ENCODE measurements at regions not wholly inside any gene's neighbourhood (a gene's known extent, or its start where the extent isn't known, plus 50 kb on each side); places are given as distances from the start of the nearest gene placed in this dataset.
A peak's percentile ranks its signal among the peaks of the same experiment; 100 is the strongest.

DNA sequence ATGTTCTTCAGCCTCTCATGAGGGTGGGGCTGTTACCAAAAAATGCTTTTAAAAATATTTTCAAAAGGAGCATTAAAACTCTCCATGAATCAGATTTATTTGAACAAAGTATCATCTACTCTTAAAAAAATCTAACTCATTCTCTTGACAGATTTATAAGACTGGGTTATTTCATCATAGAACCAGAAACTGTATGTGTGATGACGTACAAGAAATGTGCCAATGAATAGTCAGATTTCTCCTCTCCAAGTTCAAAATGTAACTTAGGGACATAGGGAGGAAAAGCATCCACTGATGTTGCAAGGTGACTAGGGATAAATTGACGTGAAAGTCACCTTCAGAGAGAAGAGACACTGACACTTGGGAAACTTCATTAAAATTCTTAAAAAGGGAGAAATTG, 89.1 kb upstream of the CLNK start:
- Histone ChIP-seq H3K36me3 (ENCODE audit: control insufficient read depth in 2 of 3, insufficient read depth in 3 of 3, low read length in 3 of 3) (no peaks in the 10 kb centered on the region), H3K27me3 (ENCODE audit: control insufficient read depth, insufficient read depth, low read length) (no peaks in the 10 kb centered on the region), H3K4me3 (ENCODE audit: low read length in 3 of 3) (no peak overlapping the region), H3K9ac (ENCODE audit: low read length in 3 of 3) (no peak overlapping the region), H3K27ac (ENCODE audit: low read depth in 2 of 2, low read length in 2 of 2) (no peak overlapping the region), H3K9me3 (ENCODE audit: control insufficient read depth in 2 of 3, insufficient read depth in 1 of 3, low read length in 3 of 3) (no peaks in the 10 kb centered on the region), H3K4me1 (ENCODE audit: control insufficient read depth in 2 of 3, insufficient read depth in 2 of 3, low read depth in 1 of 3, low read length in 3 of 3) (no peaks in the 10 kb centered on the region)
- intact Hi-C loops (cut with DNase I), result no loop called here
- TF ChIP-seq, protein P1, sequence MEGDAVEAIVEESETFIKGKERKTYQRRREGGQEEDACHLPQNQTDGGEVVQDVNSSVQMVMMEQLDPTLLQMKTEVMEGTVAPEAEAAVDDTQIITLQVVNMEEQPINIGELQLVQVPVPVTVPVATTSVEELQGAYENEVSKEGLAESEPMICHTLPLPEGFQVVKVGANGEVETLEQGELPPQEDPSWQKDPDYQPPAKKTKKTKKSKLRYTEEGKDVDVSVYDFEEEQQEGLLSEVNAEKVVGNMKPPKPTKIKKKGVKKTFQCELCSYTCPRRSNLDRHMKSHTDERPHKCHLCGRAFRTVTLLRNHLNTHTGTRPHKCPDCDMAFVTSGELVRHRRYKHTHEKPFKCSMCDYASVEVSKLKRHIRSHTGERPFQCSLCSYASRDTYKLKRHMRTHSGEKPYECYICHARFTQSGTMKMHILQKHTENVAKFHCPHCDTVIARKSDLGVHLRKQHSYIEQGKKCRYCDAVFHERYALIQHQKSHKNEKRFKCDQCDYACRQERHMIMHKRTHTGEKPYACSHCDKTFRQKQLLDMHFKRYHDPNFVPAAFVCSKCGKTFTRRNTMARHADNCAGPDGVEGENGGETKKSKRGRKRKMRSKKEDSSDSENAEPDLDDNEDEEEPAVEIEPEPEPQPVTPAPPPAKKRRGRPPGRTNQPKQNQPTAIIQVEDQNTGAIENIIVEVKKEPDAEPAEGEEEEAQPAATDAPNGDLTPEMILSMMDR (IDR thresholded peaks at IDR 0.05; ENCODE audit: borderline replicate concordance, extremely low read depth, insufficient read depth), result no peak
- DNase-seq (no peak), FAIRE-seq (no peak)

DNA sequence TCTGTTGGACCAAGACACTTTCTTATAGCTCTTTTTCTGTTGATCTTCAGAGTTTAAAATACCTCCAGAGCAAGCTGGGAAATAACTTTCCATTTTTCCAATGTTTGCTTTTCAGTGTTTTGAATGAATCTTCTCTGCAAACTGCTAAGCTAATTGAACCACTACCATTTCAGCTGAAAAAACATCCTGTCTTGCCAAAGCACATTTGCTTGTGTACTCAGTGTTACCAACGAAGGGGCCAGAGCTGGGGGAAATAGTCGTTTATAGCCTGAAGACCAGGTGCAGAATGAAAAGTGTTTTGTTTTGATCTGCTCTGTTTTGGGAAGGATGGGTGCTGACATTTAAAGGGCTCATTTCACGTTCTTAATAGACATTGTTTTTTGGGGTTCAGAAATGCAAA, 88.4 kb upstream of the CLNK start:
- Histone ChIP-seq H3K9me3 (ENCODE audit: control insufficient read depth in 2 of 3, insufficient read depth in 1 of 3, low read length in 3 of 3) (no peaks in the 10 kb centered on the region), H3K27ac (ENCODE audit: low read depth in 2 of 2, low read length in 2 of 2) (no peak overlapping the region), H3K36me3 (ENCODE audit: control insufficient read depth in 2 of 3, insufficient read depth in 3 of 3, low read length in 3 of 3) (no peaks in the 10 kb centered on the region), H3K4me3 (ENCODE audit: low read length in 3 of 3) (no peak overlapping the region), H3K27me3 (ENCODE audit: control insufficient read depth, insufficient read depth, low read length) (no peaks in the 10 kb centered on the region), H3K4me1 (ENCODE audit: control insufficient read depth in 2 of 3, insufficient read depth in 2 of 3, low read depth in 1 of 3, low read length in 3 of 3) (no peaks in the 10 kb centered on the region), H3K9ac (ENCODE audit: low read length in 3 of 3) (no peak overlapping the region)
- TF ChIP-seq, protein P1 (IDR thresholded peaks at IDR 0.05; ENCODE audit: borderline replicate concordance, extremely low read depth, insufficient read depth), result no peak
- no peak for FAIRE-seq
- DNase-seq, result no peak
- intact Hi-C loops (cut with DNase I), result no loop called here

DNA sequence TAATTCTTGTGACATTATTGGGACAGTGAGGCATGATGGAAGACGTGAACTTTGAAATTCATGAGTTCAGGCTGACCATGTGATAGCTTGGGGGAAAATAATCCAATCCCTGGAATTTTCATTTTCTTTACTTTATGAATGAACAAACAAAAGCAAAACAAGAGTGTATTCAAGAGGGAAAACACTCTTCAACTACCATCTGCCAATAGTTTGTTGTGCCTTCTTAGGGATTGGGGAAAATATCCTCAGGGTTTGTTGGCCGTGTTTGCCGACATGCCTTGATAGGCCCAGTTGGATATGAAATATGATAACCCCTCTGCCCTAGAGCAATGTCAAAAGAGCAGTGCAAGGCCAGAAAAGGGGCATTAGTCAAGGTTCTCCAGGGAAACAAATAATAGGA, 80.8 kb upstream of the CLNK start:
- Histone ChIP-seq H3K9me3 (ENCODE audit: control insufficient read depth in 2 of 3, insufficient read depth in 1 of 3, low read length in 3 of 3) (no peaks in the 10 kb centered on the region), H3K9ac (ENCODE audit: low read length in 3 of 3) (no peak overlapping the region), H3K4me3 (ENCODE audit: low read length in 3 of 3) (no peak overlapping the region), H3K36me3 (ENCODE audit: control insufficient read depth in 2 of 3, insufficient read depth in 3 of 3, low read length in 3 of 3) (no peaks in the 10 kb centered on the region), H3K27ac (ENCODE audit: low read depth in 2 of 2, low read length in 2 of 2) (no peak overlapping the region), H3K27me3 (ENCODE audit: control insufficient read depth, insufficient read depth, low read length) (no peaks in the 10 kb centered on the region), H3K4me1 (ENCODE audit: control insufficient read depth in 2 of 3, insufficient read depth in 2 of 3, low read depth in 1 of 3, low read length in 3 of 3) (no peaks in the 10 kb centered on the region)
- DNase-seq, result no peak
- FAIRE-seq, result no peak
- TF ChIP-seq, protein P1 (IDR thresholded peaks at IDR 0.05; ENCODE audit: borderline replicate concordance, extremely low read depth, insufficient read depth), result no peak
- intact Hi-C loops (cut with DNase I), result no loop called here

DNA sequence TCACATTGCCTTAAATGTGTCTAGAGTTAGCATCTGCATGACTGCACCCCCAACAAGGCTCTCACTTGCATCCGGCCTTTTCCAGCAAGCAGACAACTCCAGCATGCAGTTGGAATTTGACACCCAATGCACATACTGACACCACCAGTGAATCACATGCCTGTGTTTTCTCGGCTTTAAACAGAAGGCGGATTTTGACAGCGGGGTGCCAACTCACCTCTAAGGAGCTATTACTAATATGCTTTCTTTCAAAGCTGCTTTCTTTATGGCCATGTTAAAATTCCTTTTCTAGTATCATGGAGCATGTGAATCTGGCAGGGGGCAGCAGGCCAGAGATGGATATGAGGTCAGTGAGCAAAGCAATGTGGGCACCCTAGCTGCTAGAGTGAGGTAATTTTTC, 78.0 kb upstream of the CLNK start:
- DNase-seq (peak in 4 of 5 donors; percentile 61 to 85 (median 80)), FAIRE-seq (no peak)
- Histone ChIP-seq H3K27me3 (ENCODE audit: control insufficient read depth, insufficient read depth, low read length) (no peaks in the 10 kb centered on the region), H3K36me3 (ENCODE audit: control insufficient read depth in 2 of 3, insufficient read depth in 3 of 3, low read length in 3 of 3) (no peaks in the 10 kb centered on the region), H3K4me3 (ENCODE audit: low read length in 3 of 3) (no peak overlapping the region), H3K27ac (ENCODE audit: low read depth in 2 of 2, low read length in 2 of 2) (no peak overlapping the region), H3K9me3 (ENCODE audit: control insufficient read depth in 2 of 3, insufficient read depth in 1 of 3, low read length in 3 of 3) (no peaks in the 10 kb centered on the region), H3K4me1 (ENCODE audit: control insufficient read depth in 2 of 3, insufficient read depth in 2 of 3, low read depth in 1 of 3, low read length in 3 of 3) (no peaks in the 10 kb centered on the region), H3K9ac (ENCODE audit: low read length in 3 of 3) (no peak overlapping the region)
- TF ChIP-seq, protein P1 (IDR thresholded peaks at IDR 0.05; ENCODE audit: borderline replicate concordance, extremely low read depth, insufficient read depth), result no peak
- intact Hi-C loops (cut with DNase I), result no loop called here

Data from kidney (tissue), 13 donors.